Right renal pelvis (tissue), 4 donors: ENCODE measurements at regions not wholly inside any gene's neighbourhood (a gene's known extent, or its start where the extent isn't known, plus 50 kb on each side); places are given as distances from the start of the nearest gene placed in this dataset.

Experiments
- DNase-seq, 4 donors: peaks; one replicate each; pipeline ENCODE4 v3.0.0-alpha.2; 2013; ENCODE audit warnings: low read depth in 4 of 4, low spot score in 3 of 4, missing footprints in 1 of 4

DNA sequence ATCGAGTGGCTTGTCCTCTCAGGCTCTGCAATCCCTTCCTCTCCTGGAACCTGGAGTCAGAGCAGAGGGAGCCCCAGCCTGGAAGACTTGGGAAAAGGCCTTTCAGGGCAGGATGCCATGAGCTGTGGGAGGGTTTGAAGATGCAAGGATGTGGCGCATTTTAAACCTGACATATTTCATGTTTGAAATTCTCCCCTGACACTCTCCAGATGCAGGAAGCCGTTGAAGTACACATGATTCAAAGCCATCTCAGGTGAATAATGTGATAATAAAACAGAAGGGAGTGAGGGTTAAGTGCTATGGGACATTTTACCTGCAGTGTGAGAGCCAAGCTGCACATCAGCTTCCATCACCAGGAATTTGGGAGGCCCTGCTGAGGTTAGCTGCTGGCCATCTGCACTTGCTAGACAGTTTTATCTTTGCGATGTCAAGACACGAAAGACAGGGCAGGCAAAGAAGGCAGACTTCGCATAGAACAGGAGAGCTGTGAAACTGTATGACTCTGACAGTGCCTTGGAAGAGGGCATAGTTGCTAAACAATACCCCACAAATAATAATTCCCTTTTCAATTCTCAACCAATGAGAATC is 159.1 kb upstream of the GDF10 start:
- no peak for DNase-seq

DNA sequence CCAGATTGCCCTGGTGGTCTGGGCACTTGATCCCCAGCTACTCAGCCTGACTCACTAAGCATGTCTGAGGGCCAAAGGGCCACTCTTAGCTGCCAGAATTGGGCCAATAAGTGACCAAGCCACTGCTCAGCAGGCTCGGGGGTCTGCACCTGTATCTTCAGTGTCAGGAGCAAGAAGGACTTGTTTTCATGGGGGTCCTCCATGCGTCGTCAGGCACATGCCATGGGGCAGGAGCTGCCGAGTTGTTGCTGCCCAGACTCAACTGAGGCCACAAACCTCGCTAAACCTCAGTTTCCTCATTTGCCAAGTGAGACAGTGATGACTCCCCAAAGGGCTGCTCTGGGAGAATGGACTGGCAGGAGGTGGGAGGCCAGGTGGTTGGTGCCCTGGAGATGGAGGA is 158.6 kb upstream of the GDF10 start:
- no peak for DNase-seq

DNA sequence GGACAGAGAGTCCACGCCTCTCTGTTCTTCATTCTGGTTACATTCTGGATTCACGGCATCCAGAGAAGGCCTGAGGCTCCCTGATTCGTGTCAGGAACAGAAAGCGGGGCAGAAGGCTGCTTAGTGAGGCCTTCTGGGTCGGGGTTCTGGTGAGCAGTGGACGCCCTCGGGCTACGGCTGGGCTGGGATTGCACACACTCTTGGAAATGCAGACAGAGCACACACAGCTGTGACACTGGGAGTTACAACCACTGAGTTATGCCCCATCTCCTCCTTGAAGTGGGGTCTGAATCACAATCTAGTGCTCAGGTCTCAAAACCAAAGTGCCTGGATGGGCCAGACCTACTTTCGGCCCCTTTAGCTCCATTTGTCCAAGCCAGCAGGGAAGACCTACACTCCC is 156.9 kb upstream of the GDF10 start:
- no peak for DNase-seq

DNA sequence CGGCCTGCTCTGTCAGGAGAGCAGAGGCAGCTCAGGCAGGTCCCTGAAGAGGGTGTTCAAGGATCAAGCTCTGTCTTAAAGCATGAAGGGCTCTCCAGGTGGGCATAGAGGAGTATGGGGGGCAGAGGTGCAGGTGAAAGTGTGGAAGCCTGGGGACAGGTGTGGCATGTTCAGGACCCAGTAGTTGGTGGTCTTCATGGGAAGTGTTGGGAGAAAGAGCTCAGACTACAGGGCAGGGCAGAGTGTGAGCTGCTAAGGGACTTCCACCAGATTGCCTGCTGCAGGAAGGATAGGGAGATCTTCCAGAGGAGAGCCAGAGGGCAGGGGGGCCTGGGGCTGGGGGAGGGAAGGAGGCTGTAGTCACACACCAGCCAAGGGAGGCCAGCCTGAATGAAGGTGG is 156.5 kb upstream of the GDF10 start:
- no peak for DNase-seq

DNA sequence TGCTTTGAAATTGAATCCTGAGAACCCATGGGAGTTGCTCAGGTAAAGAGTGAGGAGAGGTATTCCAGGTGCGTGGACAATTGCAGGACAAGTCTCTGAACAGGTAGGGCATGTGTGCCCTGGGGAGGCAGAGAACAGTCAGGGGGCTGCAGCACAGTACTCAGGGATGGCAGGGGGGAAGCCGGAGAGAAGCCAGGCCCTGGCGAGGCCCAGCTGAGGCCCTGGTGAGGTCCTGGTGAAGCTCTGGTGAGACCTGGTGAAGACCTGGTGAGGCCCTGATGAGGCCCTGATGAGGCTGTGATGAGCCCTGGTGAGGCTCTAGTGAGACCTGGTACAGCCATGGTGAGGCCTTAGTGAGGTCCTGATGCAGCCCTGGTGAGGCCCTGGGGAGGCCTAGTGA is 155.5 kb upstream of the GDF10 start:
- no peak for DNase-seq

DNA sequence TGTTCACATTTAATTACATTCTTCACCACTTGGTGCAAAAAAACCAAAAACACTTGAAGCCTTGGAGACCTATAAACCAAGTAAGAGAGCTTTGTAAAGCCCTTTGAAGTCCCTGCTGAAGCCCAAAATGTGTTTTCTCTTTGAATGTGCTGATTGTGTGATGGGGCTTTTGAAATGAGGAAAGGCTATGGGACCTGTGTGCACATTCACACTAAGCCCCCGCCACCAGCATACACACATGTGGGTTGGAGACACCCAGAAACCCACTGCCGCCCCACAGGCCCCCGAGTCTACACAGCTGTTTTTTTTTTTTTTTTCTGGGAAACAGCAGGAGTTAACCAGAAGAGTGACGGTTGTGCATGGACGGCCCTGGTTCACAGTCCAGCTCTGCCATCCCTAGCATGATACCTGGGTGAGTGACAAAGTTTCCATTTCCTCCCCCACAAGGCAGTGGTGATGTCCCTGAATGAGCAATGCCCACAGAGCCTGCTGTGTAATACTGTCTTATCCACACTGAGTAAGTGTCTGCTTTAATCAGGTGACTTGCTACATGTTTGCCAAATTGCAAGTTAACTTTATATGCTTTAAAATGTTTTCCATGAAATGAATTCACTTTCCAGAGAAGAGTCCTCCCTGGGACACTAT is 154.6 kb upstream of the GDF10 start:
- DNase-seq: no peak

DNA sequence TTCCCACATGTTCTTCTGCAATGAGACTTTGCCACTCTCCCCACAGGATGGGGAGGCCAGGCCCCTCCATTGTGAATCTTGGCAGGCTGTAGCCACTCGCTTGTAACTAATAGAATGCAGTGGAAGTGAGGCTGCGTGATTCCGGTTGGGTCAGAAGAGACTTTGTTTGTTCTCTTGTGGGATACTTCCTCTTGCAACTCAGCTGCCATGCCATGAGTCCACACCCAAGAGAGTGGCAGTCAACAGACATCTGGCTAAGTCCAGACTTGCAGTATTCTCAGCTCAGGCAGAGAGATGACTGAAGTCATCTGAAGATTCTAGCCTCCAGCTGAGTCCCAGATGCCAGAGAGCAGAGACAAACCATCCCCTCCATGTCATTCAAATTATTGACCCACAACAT is 153.4 kb upstream of the GDF10 start:
- no peak for DNase-seq

DNA sequence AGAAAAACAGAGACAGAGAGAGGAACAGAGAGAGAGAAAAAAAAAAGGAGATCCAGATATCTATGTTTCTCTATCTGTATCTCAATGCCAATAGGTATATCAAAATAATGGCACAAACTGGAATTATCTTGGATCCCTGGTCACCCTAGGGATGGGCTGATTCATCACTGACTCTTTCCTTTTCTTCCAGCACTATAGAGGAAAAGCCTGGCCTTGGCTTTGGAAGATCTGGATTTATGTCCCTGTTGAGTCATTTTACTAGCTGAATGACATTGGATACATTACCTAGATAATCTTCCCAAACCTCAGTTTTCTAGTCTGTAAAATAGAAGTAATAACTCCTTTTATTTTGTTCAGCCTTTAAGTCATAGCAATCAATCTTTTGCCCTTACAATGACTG is 152.8 kb upstream of the GDF10 start:
- no peak for DNase-seq

DNA sequence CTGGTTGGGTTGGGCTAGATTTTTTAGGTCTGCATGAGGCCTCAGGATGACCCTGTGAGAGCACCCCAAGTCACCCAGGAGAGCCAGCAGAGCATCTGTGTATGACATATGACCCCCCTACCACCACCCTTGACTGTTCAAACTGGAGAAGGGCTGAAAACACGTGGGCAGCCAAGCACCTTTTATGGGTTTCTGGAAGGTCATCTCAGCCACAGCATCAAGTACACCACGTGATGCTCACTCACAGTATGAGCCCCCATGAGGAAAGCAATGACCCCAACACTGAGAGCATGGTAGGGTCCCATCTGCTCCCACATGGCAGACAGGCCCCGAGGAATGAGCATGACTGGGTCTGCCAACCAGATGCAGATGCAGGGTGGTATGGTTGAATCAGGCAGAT is 149.4 kb upstream of the GDF10 start:
- DNase-seq: no peak

DNA sequence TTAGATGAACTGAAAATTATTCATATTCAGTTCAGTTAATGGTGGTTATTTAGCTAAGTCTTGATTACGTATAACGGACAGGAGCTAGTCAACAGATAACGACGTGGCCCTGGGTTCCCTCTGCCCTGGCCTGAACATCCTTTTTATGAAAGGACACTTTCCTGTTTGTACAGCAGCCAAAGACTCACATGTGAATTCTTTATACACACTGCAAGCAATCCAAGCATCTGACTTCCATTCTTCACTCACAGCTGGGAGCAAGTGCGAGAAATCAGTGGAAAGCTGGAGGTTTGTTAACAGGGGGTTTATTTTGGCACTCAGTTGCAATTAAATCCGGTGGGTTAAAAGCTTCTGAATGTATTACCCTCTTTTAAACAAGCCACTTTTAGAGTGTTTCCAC is 148.1 kb upstream of the GDF10 start:
- DNase-seq: no peak

DNA sequence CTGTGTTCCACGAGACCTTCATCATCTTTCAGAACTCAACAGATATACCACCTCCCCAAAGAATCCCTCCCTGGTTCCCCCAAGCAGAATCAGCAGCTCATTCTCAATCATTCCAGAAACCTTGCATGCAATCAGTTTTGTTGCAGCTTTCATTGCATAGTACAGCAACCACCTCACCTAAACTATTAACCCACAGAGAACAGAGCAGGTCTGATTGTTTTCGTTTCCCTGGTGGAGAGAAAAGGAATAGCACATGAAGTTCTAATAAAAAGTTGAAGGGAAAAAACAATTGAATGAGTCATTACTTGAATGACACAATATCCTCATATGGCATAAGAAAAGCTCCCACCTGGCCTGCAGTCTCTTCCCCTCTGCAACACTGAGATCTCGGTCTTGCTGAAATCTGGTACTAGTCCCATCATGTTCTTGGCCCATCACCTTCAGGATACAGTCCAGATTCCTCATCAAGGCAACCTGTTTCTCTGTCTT is 147.1 kb upstream of the GDF10 start:
- no peak for DNase-seq

DNA sequence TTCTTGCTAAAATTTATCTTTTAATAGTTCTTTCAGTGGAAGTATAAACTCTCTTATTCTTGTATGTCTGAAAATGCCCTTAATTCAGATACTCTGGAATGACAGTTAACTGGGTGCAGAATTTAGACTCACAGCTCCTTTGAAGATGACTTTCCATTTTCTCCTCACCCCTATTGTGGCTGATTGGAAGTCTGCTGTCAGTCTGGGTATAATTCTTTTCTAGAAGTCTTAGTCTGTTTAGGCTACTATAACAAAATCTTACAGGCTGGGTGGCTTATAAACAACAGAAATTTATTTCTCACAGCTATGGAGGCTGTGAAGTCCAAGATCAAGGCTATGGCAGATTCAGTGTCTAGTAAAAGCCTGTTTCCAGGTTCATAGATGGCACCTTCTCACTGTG is 145.2 kb upstream of the GDF10 start:
- DNase-seq: no peak

DNA sequence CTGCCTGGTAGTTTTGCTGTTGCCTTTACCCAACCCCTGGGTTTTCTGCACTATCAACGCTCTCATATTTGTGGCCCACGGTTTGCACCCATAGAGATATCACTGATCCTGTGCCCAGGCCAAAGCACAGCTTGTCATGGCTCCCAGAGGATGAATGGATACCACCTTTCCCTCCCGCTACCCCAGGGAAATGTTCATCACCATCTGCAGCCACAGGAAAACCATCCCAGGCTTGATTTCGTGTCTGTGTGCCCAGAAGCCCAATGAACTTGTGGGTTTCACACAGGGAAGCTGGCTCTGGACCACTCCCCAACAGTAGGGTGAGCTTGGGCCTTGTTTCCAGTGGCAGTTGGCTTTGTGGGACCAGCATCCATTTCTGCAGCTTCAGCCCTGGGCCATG is 143.1 kb upstream of the GDF10 start:
- DNase-seq: no peak

DNA sequence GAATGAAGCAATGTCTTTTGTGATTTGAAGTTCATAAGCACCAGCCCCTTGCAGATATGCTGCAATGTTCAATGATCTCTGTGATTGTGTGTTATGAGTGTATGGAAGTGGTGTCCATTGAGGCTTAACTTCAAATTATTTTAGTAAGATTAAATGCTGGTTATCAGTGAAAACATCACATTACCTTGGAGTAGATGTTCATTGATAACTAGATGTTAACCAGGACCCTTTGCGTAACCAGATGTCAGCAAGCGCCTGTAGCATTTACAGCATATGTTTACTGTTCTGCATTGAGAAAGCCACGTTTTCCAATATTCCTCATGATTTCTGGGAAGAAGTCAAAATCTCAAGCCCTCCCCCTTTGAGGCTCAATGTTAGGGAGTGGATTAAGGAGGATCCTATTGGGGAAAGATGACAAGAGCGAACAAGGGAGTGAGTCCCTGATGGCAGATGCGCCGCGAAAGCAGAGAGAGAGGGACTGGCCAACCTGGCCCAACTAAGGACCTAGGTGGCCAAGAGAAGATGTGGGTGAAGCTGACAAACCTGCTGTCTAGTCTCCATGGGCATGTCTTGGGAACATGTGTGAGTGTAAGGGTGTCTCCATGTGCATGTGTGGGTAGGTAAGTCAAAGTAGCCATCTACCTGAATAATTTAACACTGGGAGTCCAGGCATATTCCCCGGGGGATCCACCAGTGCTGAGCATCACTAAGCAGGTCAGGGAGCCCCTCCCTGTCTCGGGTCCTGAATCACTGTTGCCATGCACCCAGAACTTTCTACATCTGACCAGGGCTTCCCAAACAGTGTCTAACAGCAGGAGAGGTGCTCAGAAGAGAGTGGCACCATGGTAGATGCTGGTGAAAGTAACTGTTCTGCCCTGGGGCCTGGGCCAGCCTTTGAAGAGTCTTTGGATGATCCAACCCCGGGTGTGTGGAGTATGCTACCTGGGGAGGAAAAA is 141.6 kb upstream of the GDF10 start:
- no peak for DNase-seq

DNA sequence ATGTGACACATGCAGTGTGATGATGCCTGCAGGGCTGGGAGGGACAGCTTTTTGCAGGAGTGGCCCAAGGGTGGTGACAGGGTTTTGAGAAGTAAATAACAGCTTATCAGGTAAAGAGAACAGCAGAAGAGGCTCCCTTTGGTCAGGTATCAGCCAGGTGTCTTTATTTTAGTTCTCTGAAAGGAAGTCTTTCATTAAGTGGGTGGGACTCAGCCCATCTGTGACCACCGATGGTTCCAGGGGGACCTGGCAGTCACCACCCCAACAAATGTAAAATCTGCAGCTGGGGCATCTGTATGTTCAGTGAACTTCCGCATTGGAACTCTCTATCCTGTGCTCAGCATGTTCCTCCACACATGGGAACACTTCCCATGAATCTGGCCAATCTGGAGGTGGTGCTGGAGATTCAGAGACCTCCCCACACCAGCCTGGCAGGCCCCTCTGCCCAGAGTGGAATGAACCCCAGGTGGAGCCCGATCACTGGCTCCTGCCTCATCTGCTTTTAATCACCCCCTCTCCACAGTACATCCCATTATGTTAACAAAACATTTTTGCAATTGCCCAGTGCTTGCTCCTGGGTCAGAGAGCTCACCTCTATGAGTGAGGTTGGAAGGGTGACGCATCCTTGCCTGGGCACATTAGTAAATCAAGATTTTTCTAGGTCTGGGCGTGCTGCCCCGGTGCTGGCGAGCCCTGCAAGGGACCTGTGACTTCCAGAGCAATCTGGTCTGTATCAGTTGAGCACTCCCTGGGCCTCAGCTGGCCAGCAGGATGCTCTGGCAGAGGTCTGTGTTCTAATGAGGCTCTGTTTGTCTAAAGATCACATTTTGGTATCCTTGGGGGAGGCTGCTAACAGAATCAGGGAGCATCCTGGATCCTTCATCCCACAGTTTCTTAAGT is 140.4 kb upstream of the GDF10 start:
- no peak for DNase-seq

DNA sequence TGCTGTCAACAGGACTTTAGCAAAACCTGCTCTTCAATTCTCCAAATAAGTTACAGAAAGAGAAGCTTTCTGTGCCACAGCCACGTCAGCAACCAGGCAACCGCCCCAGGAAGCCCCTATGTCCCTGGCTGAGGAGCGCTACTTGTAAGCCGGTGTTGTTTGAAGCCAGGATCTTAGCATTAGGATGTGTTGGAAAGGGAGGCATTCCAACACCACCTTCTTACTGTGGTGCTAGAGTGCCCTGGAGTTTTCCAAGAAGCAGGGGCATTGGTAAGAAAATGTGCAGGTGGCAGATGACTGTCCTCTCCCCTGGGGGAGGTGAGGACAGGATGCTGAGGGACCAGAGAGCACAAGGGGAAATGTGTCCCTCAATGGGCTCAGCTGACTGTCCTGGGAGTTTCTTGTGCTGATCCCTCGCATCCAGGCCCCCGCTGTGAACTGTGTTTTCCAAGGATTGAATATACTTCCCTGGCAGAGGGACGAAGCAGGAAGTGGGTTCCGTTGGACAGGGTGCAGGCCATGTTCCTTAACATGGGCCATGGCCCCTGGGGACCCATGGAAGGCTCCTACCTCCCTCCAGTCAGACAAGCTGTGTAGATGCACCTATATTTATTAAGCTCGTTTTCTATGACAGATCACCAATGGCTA is 139.6 kb upstream of the GDF10 start:
- no peak for DNase-seq

DNA sequence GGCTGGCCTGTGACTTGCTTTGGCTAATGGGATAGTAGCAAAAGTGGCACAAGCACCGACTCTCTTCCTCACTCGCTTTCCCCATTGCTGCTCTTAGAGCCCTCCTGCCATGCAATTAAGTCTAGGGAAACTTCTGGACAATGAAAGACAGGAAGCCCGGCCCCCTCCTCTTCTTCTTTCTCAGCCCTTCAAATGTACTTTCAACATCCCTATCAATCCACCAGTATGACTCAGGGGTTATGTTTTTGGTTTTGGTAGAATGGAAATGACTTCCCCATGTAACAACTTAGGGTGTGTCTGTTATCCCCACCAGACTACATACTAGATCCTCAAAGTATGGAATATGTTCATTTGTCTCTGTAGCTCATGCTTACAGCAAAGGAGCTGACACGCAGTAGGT is 139.0 kb upstream of the GDF10 start:
- DNase-seq: no peak

DNA sequence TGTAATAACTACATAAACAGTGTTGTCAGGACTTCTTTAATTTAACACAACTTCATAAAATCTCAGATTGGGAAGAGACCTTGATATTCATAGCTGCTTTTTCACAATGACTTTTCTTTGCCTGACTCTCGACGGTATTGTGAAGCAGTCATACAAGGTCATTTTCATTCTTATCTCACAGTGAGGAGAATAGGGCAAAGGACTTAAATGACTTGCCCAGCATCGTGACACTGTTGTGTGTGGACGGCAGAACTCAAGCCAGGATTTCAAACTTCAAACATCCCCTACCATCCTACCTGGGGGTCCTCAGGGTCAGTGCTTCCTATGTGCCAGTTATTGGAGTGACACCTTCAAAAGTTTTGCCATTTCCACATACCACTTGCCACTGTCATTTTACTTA is 138.5 kb upstream of the GDF10 start:
- no peak for DNase-seq

DNA sequence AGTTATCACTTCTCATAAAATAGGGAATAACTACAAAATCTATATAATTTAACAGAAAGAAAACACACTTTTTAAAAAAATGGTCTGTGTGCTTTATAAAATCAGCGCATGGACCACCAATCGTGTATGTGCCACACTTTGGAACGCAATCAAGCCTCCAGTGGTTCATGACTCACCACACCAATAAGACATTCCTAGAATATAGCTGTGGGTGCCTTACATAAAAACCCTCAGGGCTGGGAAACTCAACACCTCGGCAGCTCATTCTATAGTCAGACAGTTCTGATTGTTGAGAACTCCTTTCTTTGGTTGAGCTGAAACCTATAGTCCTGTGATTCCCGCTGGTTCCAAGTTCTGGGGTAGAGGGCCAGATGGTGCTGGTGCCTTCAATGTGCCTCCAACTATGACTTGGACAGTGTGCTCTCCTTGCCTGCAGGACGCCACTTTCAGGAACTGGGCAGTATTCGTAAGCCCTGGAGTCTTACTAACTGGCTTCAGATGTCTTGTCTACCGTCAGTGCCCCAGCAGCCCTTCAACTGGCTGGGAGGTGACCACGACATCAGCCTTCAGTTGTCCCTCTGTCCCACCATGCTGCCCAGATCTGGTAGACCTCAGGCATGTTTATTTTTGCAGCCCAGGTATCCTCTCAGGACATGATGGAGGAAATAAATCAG is 135.7 kb upstream of the GDF10 start:
- DNase-seq: no peak

DNA sequence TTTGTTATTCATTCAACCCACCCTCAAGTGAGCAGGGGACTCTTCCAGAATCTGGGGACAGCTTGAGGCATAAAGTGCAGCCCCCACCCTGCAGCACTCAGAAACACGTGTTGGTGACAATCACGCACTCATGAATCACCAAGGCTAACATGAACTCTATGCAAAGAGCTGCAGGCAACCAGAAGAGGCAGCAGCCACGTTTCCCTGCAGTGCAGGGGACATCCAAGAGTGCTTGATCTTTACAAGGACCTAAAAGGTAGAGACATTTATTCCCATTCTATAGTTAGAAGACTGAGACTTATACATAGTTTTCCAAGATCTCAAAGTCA is 135.2 kb upstream of the GDF10 start:
- DNase-seq: no peak
